ENCODE measurements at regions not wholly inside any gene's neighbourhood (a gene's known extent, or its start where the extent isn't known, plus 50 kb on each side); places are given as distances from the start of the nearest gene placed in this dataset.

DNA sequence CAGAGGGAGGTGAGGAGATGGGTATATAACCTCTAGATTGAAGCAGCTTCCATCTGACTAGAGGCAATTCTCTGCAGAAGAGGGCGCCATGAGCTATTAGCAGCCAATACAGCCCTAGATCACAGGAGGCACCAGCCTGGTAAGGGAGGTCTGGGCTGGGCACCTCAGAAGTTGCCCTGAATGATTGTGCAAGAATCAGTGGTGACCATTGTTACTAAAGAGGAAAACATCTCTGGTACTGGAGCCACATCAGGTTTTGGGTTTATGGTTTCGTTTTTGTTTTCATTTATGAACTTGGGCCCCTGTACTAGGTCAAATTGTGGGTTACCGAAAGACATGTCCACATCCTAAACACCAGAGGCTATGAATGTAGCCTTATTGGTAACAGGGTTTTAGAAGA, 342.0 kb downstream of the MLLT3 start:
- TF ChIP-seq CTCF (conservative IDR thresholded peaks at IDR 0.05; ENCODE audit: low read length) (no peak), EZH2phosphoT487 (IDR thresholded peaks at IDR 0.05; ENCODE audit: borderline replicate concordance, low read depth, low read length) (no peak)
- no peaks in the 10 kb centered on the region for H4K20me1 ChIP-seq (ENCODE audit: insufficient read depth, low read length)
- no peaks in the 10 kb centered on the region for H3K36me3 ChIP-seq (ENCODE audit: insufficient read depth, low read length)
- no peak overlapping the region for H3K4me3 ChIP-seq (ENCODE audit: low read depth, low read length, poor library complexity, severe bottlenecking)
- CTCF ChIA-PET (ENCODE audit: unreplicated experiment), result no interaction called here
- H2AFZ ChIP-seq (ENCODE audit: low read length), result no peak overlapping the region
- no peaks in the 10 kb centered on the region for H3K79me2 ChIP-seq (ENCODE audit: insufficient read depth, low read depth, low read length)
- POLR2A ChIA-PET, result no interaction called here
- H3K4me2 ChIP-seq (ENCODE audit: low read length), result no peak overlapping the region
- no TSS peak for BruUV-seq (replicated peaks)
- H3K27ac ChIP-seq (ENCODE audit: low read depth, low read length, poor library complexity, severe bottlenecking), result no peak overlapping the region
- no peaks in the 10 kb centered on the region for H3K9me3 ChIP-seq (ENCODE audit: low read length)
- no peak for DNase-seq (ENCODE audit: low spot score)
- no peaks in the 10 kb centered on the region for H3K4me1 ChIP-seq (ENCODE audit: insufficient read depth, low read length, poor library complexity, severe bottlenecking)
- H3K9me2 ChIP-seq (ENCODE audit: insufficient read depth, low read length), result no peaks in the 10 kb centered on the region
- intact Hi-C loops (cut with micrococcal nuclease; ENCODE audit: unreplicated experiment), result no loop called here

DNA sequence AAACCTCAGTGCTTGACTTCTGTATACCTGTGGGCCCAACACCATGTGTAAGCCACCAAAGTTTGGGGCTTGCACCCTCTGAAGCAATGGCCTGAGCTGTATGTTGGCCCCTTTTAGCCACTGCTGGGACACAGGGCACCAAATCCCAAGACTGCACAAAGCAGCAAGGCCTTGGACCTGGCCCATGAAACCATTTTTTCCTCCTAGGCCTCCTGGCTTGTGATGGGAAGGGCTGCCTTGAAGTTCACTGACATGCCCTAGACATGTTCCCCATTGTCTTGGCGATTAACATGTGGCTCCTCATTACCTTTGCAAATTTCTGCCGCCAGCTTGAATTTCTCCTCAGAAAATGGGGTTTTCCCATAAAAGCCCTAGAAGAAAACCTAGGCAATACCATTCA, 345.5 kb downstream of the MLLT3 start:
- no TSS peak for BruUV-seq (replicated peaks)

DNA sequence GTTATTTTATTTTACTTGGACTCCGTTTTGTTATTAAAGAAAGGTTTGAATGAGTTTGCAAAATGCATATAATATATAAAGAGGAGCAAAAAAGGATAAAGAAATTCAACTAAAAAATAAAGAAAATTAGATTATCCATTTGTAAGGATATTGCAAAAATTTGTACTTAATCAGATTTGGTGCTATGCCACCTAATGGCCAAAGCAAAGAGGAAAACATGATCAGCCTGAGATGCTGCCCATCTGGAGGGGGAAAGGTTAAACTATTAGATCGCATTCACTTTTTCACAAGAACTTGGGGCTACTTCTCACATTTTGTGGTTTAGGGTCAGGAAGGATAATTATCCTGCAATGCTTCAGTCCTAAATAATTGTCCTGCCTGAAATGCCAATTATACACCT, 350.6 kb downstream of the MLLT3 start:
- Histone ChIP-seq H3K9me3 (ENCODE audit: low read length) (no peaks in the 10 kb centered on the region), H3K36me3 (ENCODE audit: insufficient read depth, low read length) (no peaks in the 10 kb centered on the region), H3K27ac (ENCODE audit: low read depth, low read length, poor library complexity, severe bottlenecking) (no peak overlapping the region), H3K9me2 (ENCODE audit: insufficient read depth, low read length) (no peaks in the 10 kb centered on the region), H3K4me3 (ENCODE audit: low read depth, low read length, poor library complexity, severe bottlenecking) (no peak overlapping the region), H3K79me2 (ENCODE audit: insufficient read depth, low read depth, low read length) (no peaks in the 10 kb centered on the region), H3K4me2 (ENCODE audit: low read length) (no peak overlapping the region), H3K4me1 (ENCODE audit: insufficient read depth, low read length, poor library complexity, severe bottlenecking) (no peaks in the 10 kb centered on the region), H4K20me1 (ENCODE audit: insufficient read depth, low read length) (no peaks in the 10 kb centered on the region), H2AFZ (ENCODE audit: low read length) (no peak overlapping the region)
- no peak for DNase-seq (ENCODE audit: low spot score)
- CTCF ChIA-PET (ENCODE audit: unreplicated experiment), result no interaction called here
- POLR2A ChIA-PET, result interaction anchor here (1.0 kb wide), 1 partner anchor 10 kb away, joined by 3 read pairs; no protein-coding TSS in a partner anchor
- TF ChIP-seq CTCF (conservative IDR thresholded peaks at IDR 0.05; ENCODE audit: low read length) (peak; percentile 59), EZH2phosphoT487 (IDR thresholded peaks at IDR 0.05; ENCODE audit: borderline replicate concordance, low read depth, low read length) (no peak)
- intact Hi-C loops (cut with micrococcal nuclease; ENCODE audit: unreplicated experiment), result no loop called here
- BruUV-seq (replicated peaks), result no TSS peak

More for the DNA sequence above, 345.5 kb downstream of the MLLT3 start:
- no peak overlapping the region for H3K4me2 ChIP-seq (ENCODE audit: low read length)
- DNase-seq (ENCODE audit: low spot score), result no peak
- H3K4me1 ChIP-seq (ENCODE audit: insufficient read depth, low read length, poor library complexity, severe bottlenecking), result no peaks in the 10 kb centered on the region
- no peaks in the 10 kb centered on the region for H3K79me2 ChIP-seq (ENCODE audit: insufficient read depth, low read depth, low read length)
- no peaks in the 10 kb centered on the region for H3K36me3 ChIP-seq (ENCODE audit: insufficient read depth, low read length)
- ChIA-PET POLR2A (no interaction called here), CTCF (ENCODE audit: unreplicated experiment) (no interaction called here)
- H3K27ac ChIP-seq (ENCODE audit: low read depth, low read length, poor library complexity, severe bottlenecking), result no peak overlapping the region
- intact Hi-C loops (cut with micrococcal nuclease; ENCODE audit: unreplicated experiment), result no loop called here
- no peak overlapping the region for H3K4me3 ChIP-seq (ENCODE audit: low read depth, low read length, poor library complexity, severe bottlenecking)
- no peak for TF ChIP-seq EZH2phosphoT487 (IDR thresholded peaks at IDR 0.05; ENCODE audit: borderline replicate concordance, low read depth, low read length)
- no peak for TF ChIP-seq CTCF (conservative IDR thresholded peaks at IDR 0.05; ENCODE audit: low read length)
- no peaks in the 10 kb centered on the region for H3K9me2 ChIP-seq (ENCODE audit: insufficient read depth, low read length)
- no peaks in the 10 kb centered on the region for H4K20me1 ChIP-seq (ENCODE audit: insufficient read depth, low read length)
- no peaks in the 10 kb centered on the region for H3K9me3 ChIP-seq (ENCODE audit: low read length)
- H2AFZ ChIP-seq (ENCODE audit: low read length), result no peak overlapping the region

Data from OCI-LY7 (cell line).